DMS53 treated with DMSO at 0.1 percent for 48 hours (cell line): ENCODE measurements at regions not wholly inside any gene's neighbourhood (a gene's known extent, or its start where the extent isn't known, plus 50 kb on each side); places are given as distances from the start of the nearest gene placed in this dataset.

Source experiments
- DNase-seq: peaks from one replicate; lab custom pipeline; 2025; ENCODE audit not compliant: unreplicated experiment; lab: John Stamatoyannopoulos, UW

DNA sequence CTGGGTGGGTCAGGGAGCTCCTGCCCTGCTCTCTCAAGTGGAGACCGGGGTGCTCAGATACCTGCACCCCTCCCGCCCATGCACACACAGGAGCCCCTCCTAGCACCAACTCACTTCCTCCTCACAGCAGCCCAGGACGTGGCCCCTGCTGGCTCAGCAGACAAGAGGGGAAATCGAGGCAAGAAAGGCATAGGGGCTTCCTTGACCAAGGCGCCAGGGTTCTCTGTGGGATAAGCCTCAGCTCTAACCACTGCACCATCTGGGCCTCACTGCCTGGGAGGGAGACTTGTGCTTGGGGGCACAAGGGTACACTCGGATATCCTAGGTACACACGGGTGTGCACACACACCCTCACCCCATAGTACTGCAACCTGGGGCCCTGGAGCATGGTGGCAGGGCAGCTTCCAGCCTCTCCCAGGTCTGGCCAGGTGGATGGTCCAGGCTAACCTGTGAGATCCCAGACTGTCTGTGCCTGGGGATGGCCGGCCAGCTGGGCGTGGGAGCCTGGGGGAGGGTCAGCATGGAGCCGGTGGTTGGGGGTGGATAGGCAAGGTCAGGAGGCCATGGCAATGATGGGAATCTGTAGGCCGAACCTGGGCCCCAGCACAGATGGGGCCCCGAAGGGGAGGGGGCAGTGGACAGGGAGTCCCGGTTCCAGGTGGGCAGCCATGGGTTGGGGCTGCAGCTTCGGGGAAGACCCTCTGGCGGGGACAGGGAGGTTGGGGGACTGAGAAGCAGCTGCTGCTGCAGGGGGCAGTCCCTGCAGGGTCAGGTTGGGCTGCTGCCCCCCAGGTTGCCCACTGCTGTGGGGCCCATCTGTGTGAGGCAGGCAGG, 312.4 kb downstream of the TMEM121 start:
- DNase-seq = no peak

GRCh38 chr14:105839425-105840265, 313.3 kb downstream of the TMEM121 start:
- DNase-seq = no peak

- DNase-seq = no peak
Measured at GRCh38 chr14:105840266-105841021, 314.1 kb downstream of the TMEM121 start.

- DNase-seq = no peak
Measured at GRCh38 chr14:105841022-105842009, 314.9 kb downstream of the TMEM121 start.

- DNase-seq = no peak
Measured at GRCh38 chr14:105842105-105842504, 315.7 kb downstream of the TMEM121 start.

DNA sequence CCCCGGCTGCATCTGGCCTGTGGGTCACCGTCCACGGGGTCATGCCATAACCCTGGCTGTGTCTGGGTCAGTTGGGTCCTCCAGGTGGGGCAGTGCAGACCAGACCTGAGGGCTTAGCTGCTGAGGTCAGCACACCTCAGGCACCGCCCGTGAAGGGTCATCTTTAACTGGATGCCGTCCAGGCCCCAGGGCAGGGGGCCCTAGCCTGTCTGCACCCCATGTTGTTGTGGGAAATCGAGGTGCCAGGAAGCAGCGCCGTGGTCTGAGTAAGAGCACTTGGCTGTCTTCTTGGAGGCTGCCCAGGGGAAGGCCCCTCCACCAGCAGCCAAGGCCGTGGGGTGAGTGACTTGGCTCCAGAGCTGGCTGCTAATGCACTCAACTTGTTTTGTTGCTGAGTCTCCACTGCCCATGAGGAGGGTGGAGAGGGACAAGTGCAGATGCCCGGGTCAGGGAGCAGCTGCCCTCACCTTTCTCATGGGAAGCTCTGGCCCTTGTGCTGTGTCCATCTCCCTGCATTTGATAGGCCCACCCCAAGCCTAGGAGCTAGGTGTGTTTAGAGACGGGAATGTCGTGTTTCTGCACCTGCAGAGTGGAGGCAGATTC, 317.2 kb downstream of the TMEM121 start:
- no peak for DNase-seq

DNA sequence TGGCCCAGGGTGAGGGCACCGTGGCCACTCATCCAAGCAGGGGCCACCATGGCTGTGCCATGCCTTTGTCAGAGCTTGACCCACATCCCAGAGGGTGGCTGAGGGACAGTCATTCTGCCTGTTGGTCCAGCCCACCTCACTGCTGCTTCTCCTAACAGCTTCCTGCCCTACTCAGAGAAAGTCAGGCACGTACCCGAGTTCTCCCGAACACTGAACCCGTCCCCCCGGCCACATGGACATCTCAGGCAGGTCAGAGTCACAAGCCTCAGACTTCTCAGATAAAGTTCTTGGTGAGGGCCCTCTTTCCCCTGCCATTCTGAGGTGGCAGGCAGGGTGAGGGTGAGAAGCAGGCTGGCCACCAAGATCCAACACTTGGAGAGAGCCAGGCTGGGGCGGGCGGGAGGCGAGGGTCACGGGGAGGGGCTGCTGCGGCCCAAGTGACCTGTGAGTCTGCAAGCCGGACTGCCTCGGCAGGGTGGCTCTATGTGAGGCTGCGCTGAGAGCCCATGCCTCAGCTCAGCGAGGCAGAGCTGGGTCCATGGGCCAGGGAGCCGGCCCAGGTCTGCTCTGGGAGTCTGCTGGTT, 317.8 kb downstream of the TMEM121 start:
- DNase-seq = no peak

- DNase-seq = no peak
Measured at GRCh38 chr14:105844810-105845724, 318.7 kb downstream of the TMEM121 start.

- no peak for DNase-seq
Measured at GRCh38 chr14:105845725-105846309, 319.4 kb downstream of the TMEM121 start.

- DNase-seq = no peak
Measured at GRCh38 chr14:105846312-105846711, 319.9 kb downstream of the TMEM121 start.

- no peak for DNase-seq
Measured at GRCh38 chr14:105847400-105847799, 321.0 kb downstream of the TMEM121 start.

DNA sequence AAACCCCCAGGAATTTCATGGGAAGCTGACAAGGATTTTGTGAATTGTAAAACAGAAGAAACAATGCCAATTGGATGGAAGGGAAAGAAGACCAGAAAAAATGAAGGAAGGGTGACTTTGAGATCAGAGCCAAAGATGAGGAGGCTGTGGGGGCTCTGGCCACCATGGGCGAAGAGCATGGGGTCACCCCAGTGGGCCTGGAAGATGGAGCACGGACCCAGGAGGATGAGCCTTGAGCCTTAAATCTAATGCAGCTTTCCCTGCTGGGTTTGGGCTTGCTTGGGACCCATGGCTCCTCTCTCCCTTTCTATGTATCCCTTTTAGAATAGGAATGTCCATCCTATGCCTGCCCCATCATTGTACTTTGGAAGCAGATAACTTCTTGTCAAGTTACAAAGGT, 322.2 kb downstream of the TMEM121 start:
- no peak for DNase-seq

GRCh38 chr14:105849933-105850626, 323.7 kb downstream of the TMEM121 start:
- DNase-seq = no peak

GRCh38 chr14:105850853-105851581, 324.6 kb downstream of the TMEM121 start:
- DNase-seq = no peak

DNA sequence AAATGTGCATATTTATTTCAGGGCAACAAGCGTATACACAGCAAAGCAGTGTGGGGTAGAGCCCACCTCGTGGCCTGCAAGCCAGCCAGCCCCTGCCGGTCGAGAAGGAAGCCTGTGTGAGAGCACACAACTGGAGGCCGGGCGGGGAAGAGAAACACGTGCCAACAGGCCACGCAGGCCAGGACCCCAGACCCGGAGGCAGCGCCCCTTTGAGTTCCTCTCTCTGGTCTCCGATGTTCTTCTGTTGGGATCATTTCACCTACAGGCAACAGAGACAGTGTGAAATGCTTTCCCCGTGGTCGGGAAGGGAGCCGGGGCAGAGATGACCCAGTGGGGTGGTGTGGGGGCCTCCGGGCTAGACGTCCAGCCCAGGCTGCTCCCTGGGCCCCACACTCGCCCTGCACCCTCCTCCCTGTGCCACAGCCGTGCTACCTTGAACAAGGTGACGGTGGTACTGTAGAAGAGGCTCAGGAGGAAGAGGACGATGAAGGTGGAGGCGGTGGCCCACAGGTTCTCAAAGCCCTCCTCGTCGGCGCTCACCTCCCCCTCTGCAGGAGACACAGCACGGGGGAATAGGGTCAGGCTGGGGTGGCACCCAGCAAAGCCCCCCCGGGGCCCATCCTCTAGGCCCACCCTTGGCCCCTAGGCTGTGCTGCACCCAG, 325.5 kb downstream of the TMEM121 start:
- DNase-seq = no peak

DNA sequence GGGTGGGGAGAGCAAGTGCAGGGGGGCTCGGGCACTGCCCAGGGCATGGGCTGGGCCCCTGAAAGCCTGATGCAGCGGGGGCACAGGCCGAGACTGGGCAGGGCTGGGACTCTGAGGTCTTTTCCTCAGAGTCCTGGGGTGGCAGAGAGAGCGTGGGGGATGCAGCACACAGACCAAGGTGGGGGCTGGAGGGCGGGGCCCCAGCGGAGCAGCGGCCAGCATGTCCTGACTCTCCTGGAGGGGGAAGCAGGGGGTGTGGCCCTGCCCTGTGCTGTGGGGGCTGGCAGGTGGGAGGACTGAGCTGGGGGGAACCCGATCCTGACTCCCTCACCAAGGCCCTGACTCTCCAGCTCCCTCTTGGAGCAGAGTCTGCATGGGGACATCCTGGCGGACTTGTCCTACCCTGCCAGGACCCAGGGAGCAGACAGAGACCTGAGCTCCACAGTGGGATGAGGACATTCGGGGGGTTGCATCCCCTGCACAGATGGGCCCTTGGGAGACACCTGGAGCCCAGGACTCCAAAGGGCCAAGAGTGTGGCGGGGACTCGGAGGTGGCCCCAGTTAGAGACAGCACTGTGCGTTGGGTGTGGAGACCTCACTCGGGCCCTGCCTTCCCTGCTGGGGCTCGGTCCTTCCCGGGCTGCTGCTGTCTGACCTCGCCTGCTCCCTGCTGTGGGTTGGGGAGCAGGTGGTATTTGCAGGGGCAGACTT, 326.1 kb downstream of the TMEM121 start:
- no peak for DNase-seq
